Fibroblast of lung (primary cell): ENCODE measurements at regions not wholly inside any gene's neighbourhood (a gene's known extent, or its start where the extent isn't known, plus 50 kb on each side); places are given as distances from the start of the nearest gene placed in this dataset.

Source experiments
- DNase-seq, 2 donors: peaks; one replicate each; pipeline versions ENCODE4 v3.0.0 to v3.0.0-alpha.2; 2010; ENCODE audit warnings: low read depth in 2 of 2
- H2AFZ ChIP-seq: 2 replicates; pipeline ENCODE4 v1.5.1; 2012; ENCODE audit warnings: low read length, control low read depth, inconsistent platforms
- H3K27ac ChIP-seq: 2 replicates; pipeline ENCODE4 v1.5.1; 2011; ENCODE audit warnings: low read length, control low read depth; ENCODE audit not compliant: insufficient read depth
- H3K27me3 ChIP-seq: 2 replicates; pipeline ENCODE4 v1.5.1; 2011; ENCODE audit warnings: mild to moderate bottlenecking, low read length; ENCODE audit not compliant: control insufficient read depth, insufficient read depth
- H3K36me3 ChIP-seq: 2 replicates; pipeline ENCODE4 v1.5.1; 2011; ENCODE audit warnings: low read length; ENCODE audit not compliant: control insufficient read depth, insufficient read depth
- H3K4me1 ChIP-seq: 2 replicates; pipeline ENCODE4 v1.5.1; 2011; ENCODE audit warnings: low read length; ENCODE audit not compliant: control insufficient read depth, insufficient read depth; ENCODE audit errors: extremely low read depth
- H3K4me2 ChIP-seq: 2 replicates; pipeline ENCODE4 v1.5.1; 2011; ENCODE audit warnings: low read length, control low read depth; ENCODE audit not compliant: insufficient read depth; ENCODE audit errors: extremely low read depth
- H3K4me3 ChIP-seq, 4 experiments: fragments of 200-600 bp in 1 of 4; sonication (generic) in 1 of 4; replicated peaks in 1 of 4; 2 replicates each; pipeline ENCODE4 v1.5.1; 2011 to 2016; ENCODE audit warnings: low read length in 4 of 4, low read depth in 3 of 4, mild to moderate bottlenecking in 3 of 4, control low read depth in 2 of 4, inconsistent platforms in 1 of 4, mixed read lengths in 1 of 4; ENCODE audit not compliant: insufficient read depth in 1 of 4; ENCODE audit errors: control extremely low read depth in 1 of 4
- H3K79me2 ChIP-seq: 2 replicates; pipeline ENCODE4 v1.5.1; 2012; ENCODE audit warnings: mild to moderate bottlenecking, low read length, inconsistent platforms; ENCODE audit not compliant: control insufficient read depth, insufficient read depth
- H3K9ac ChIP-seq: 2 replicates; pipeline ENCODE4 v1.5.1; 2011; ENCODE audit warnings: mild to moderate bottlenecking, low read length, control low read depth; ENCODE audit not compliant: insufficient read depth
- H3K9me3 ChIP-seq: 2 replicates; pipeline ENCODE4 v1.5.1; 2012; ENCODE audit warnings: low read depth, low read length; ENCODE audit not compliant: control insufficient read depth, insufficient read depth
- H4K20me1 ChIP-seq: 2 replicates; pipeline ENCODE4 v1.5.1; 2011; ENCODE audit warnings: low read length; ENCODE audit not compliant: control insufficient read depth, insufficient read depth; ENCODE audit errors: extremely low read depth
- CTCF ChIP-seq, 2 donors: IDR thresholded peaks in 1 of 2; conservative IDR thresholded peaks in 1 of 2; 1 replicate in 1 of 2; 2 replicates in 1 of 2; pipeline ENCODE4 v1.5.1; 2011 to 2012; ENCODE audit warnings: low read length in 2 of 2, control low read depth in 1 of 2, inconsistent platforms in 1 of 2, low read depth in 1 of 2, mild to moderate bottlenecking in 1 of 2
- EZH2 ChIP-seq: IDR thresholded peaks from 2 replicates; pipeline ENCODE4 v1.5.1; 2012; ENCODE audit warnings: low read length, control low read depth, mild to moderate bottlenecking; ENCODE audit errors: missing control alignments

GRCh38 chr2:57869758-57870344 lies 176.8 kb upstream of the VRK2 start:
- TF ChIP-seq CTCF (conservative IDR thresholded peaks at IDR 0.05 in 1 of 2, IDR thresholded peaks at IDR 0.05 in 1 of 2; ENCODE audit: low read depth in 1 of 2, low read length in 2 of 2) (no peak), EZH2 (no peak)
- H3K36me3 ChIP-seq, result no peaks in the 10 kb centered on the region
- no peaks in the 10 kb centered on the region for H3K4me1 ChIP-seq
- no peak overlapping the region for H2AFZ ChIP-seq
- no peak overlapping the region for H3K9ac ChIP-seq
- no peak overlapping the region for H3K4me3 ChIP-seq
- H3K27ac ChIP-seq, result no peak overlapping the region
- H3K27me3 ChIP-seq, result no peaks in the 10 kb centered on the region
- no peaks in the 10 kb centered on the region for H3K79me2 ChIP-seq
- no peaks in the 10 kb centered on the region for H3K9me3 ChIP-seq
- DNase-seq, result no peak
- H3K4me2 ChIP-seq, result no peak overlapping the region
- H4K20me1 ChIP-seq, result no peaks in the 10 kb centered on the region

GRCh38 chr2:57876313-57876712 lies 170.3 kb upstream of the VRK2 start:
- DNase-seq, result no peak
- Histone ChIP-seq H3K4me2 (no peak overlapping the region), H3K79me2 (no peaks in the 10 kb centered on the region), H4K20me1 (no peaks in the 10 kb centered on the region), H3K27ac (no peak overlapping the region), H3K27me3 (no peaks in the 10 kb centered on the region), H3K4me1 (no peaks in the 10 kb centered on the region), H2AFZ (no peak overlapping the region), H3K36me3 (no peaks in the 10 kb centered on the region), H3K9ac (no peak overlapping the region), H3K4me3 (no peak overlapping the region), H3K9me3 (no peaks in the 10 kb centered on the region)
- TF ChIP-seq EZH2 (no peak), CTCF (conservative IDR thresholded peaks at IDR 0.05 in 1 of 2, IDR thresholded peaks at IDR 0.05 in 1 of 2; ENCODE audit: low read depth in 1 of 2, low read length in 2 of 2) (no peak)

GRCh38 chr2:57877811-57878170 lies 168.8 kb upstream of the VRK2 start:
- Histone ChIP-seq H3K9ac (no peak overlapping the region), H3K36me3 (no peaks in the 10 kb centered on the region), H3K27me3 (no peaks in the 10 kb centered on the region), H3K4me3 (no peak overlapping the region), H3K9me3 (no peaks in the 10 kb centered on the region), H2AFZ (no peak overlapping the region), H4K20me1 (no peaks in the 10 kb centered on the region), H3K79me2 (no peaks in the 10 kb centered on the region), H3K27ac (no peak overlapping the region), H3K4me1 (peaks cover 2% of the 10 kb centered on the region), H3K4me2 (no peak overlapping the region)
- peak in 1 of 2 donors; percentile 9 for DNase-seq
- TF ChIP-seq EZH2 (no peak), CTCF (conservative IDR thresholded peaks at IDR 0.05 in 1 of 2, IDR thresholded peaks at IDR 0.05 in 1 of 2; ENCODE audit: low read depth in 1 of 2, low read length in 2 of 2) (no peak)
